ENCODE measurements at regions not wholly inside any gene's neighbourhood (a gene's known extent, or its start where the extent isn't known, plus 50 kb on each side); places are given as distances from the start of the nearest gene placed in this dataset.

DNA sequence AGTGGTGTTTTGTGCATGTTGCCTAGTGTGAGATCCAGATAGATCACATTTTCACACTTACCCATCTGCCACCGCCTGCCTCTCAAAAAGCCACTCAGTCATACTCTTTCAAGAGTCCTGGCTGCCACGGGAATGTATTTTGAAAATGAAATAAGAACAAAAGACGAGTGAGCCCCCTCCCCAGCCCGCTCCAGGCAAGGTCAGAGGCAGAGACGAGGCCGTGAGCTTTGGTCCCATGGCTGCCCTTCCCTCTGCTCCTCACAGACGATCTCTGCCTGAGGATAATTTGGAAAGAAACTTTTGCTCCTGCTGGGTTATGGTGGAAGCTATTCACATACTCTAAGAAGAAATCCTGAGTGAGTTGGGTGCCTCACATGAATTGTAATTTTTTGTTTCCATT, 924.3 kb downstream of the BCL11B start:
- TF ChIP-seq, protein P1, sequence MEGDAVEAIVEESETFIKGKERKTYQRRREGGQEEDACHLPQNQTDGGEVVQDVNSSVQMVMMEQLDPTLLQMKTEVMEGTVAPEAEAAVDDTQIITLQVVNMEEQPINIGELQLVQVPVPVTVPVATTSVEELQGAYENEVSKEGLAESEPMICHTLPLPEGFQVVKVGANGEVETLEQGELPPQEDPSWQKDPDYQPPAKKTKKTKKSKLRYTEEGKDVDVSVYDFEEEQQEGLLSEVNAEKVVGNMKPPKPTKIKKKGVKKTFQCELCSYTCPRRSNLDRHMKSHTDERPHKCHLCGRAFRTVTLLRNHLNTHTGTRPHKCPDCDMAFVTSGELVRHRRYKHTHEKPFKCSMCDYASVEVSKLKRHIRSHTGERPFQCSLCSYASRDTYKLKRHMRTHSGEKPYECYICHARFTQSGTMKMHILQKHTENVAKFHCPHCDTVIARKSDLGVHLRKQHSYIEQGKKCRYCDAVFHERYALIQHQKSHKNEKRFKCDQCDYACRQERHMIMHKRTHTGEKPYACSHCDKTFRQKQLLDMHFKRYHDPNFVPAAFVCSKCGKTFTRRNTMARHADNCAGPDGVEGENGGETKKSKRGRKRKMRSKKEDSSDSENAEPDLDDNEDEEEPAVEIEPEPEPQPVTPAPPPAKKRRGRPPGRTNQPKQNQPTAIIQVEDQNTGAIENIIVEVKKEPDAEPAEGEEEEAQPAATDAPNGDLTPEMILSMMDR (conservative IDR thresholded peaks at IDR 0.05; ENCODE audit: low read depth, low read length), result no peak
- no peak for DNase-seq (ENCODE audit: low read depth)
- no peak overlapping the region for H3K4me3 ChIP-seq (ENCODE audit: low read depth, low read length)

DNA sequence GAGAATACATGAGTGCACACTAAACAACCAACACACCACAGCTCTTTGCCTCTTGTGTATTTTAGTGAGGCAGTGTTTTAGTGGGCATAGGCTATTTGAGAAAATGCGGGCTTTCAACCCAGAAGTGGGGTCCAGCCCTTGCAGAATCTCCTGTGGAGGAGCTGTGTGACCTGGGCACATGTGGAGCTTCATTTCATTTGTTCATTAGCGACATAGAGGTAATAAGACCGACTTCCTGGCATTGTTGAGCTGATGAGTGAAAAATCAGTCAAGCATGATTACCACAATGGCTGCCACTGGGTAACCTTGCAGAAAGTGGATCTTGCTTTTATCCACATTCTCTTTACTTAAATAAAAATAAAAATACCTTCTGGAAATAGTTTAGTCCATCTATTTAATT, 923.5 kb downstream of the BCL11B start:
- no peak for DNase-seq (ENCODE audit: low read depth)
- TF ChIP-seq, protein P1 (conservative IDR thresholded peaks at IDR 0.05; ENCODE audit: low read depth, low read length), result no peak
- no peak overlapping the region for H3K4me3 ChIP-seq (ENCODE audit: low read depth, low read length)

DNA sequence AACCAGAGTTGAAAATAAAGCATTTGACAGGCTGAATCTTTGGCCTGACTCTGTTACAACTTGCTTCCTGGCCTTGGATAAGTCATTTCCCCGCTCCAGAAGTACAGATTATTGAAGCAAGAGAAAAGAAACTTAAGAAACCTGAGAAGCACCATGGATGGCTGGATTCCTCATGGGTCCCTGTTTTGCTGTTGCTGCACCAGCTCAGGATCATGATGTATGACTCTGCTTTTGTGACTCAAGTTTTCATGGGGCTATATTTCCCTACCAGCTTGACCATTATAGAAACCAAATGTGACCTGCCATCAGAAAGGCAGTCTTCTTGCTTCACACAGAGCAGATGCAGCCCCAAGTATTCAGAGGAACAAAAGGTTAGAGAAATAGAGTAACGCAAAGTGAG, 921.8 kb downstream of the BCL11B start:
- no peak overlapping the region for H3K4me3 ChIP-seq (ENCODE audit: low read depth, low read length)
- TF ChIP-seq, protein P1 (conservative IDR thresholded peaks at IDR 0.05; ENCODE audit: low read depth, low read length), result no peak
- no peak for DNase-seq (ENCODE audit: low read depth)

DNA sequence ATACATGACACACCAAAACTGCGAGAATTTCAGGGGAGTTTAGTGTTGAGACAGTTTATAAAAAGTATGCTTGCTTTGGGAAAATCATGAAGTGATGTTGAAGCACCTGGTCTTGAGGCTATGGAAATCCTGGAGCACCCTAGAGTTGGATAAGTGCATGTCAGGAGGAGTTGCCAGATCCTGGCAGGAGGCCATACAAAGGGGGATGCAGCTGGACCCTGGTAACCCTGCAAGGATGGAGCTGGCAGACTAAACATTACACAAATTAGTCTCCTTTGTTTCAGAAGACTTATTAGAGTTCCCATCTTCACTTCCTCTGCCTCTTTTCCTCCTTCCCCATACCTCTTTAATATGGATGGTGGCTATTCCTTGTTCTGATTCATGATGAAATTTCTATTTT, 907.0 kb downstream of the BCL11B start:
- no peak for DNase-seq (ENCODE audit: low read depth)
- TF ChIP-seq, protein P1 (conservative IDR thresholded peaks at IDR 0.05; ENCODE audit: low read depth, low read length), result no peak
- no peak overlapping the region for H3K4me3 ChIP-seq (ENCODE audit: low read depth, low read length)

DNA sequence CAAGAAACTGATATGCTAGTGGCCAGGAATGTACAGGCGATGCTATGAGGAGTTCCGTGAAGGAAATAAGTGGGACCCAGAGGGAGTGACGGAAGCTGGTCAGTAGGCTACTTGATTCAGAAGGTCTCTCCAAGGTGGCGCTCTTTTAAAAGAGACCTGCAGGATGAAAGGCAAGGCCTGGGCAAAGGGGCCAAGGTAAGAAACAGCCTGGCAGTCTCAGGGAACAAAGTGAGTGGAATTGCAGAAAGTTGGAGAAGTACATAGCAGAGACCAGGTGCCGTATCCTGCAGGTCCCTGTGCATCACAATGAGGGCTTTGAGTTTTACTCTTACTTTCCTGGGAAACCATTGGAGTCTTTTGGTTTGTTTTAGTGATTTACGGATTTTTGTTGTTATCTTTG, 905.6 kb downstream of the BCL11B start:
- TF ChIP-seq, protein P1 (conservative IDR thresholded peaks at IDR 0.05; ENCODE audit: low read depth, low read length), result no peak
- no peak overlapping the region for H3K4me3 ChIP-seq (ENCODE audit: low read depth, low read length)
- no peak for DNase-seq (ENCODE audit: low read depth)

DNA sequence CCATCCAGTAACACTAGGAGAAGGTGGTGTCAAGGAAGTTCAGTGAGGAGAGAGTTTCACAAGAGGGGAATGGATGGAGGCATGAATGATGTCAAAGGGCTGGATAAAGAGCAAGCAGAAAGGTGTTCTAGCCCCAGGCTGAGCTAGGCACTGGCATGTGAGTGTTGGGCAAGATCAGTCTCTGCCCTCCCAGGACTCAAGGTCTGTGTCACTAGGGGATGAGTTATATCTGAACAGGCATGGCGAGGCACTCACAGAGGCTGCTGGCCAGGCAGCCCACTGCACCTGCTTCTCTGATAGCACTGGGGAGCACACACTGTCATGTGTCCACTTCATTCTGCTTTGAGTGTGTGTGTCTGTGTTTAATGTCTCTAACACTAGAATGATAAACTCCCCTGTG, 903.8 kb downstream of the BCL11B start:
- H3K4me3 ChIP-seq (ENCODE audit: low read depth, low read length), result no peak overlapping the region
- DNase-seq (ENCODE audit: low read depth), result no peak
- TF ChIP-seq, protein P1 (conservative IDR thresholded peaks at IDR 0.05; ENCODE audit: low read depth, low read length), result no peak

DNA sequence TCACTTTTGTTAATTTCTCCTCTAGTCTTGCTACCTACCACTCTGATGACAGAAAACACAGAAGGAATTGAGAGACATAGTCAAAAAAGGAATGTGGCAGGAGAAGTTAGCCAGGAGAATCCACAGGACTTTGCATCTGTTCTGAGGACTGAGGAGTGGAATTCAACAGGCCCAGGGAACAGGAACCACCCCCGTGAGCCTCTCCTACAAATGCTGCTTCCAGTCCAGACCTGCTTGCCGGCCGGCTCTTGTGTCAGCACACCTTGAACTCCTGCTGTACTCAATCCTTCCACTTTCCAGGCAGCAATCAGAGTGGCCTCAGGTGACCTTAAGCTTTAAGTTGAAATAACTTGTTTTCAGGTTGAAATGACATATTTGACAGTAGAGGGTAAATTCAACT, 903.1 kb downstream of the BCL11B start:
- TF ChIP-seq, protein P1 (conservative IDR thresholded peaks at IDR 0.05; ENCODE audit: low read depth, low read length), result no peak
- no peak for DNase-seq (ENCODE audit: low read depth)
- H3K4me3 ChIP-seq (ENCODE audit: low read depth, low read length), result no peak overlapping the region

Measured in choroid plexus epithelial cell (primary cell).